ENCODE measurements at regions not wholly inside any gene's neighbourhood (a gene's known extent, or its start where the extent isn't known, plus 50 kb on each side); places are given as distances from the start of the nearest gene placed in this dataset.

- ChIA-PET POLR2A (no interaction called here), CTCF (no interaction called here), RAD21 (ENCODE audit: low non-redundant PET in 1 of 2, low total read pairs in 2 of 2, uncharacterized antibody in 2 of 2, unreplicated experiment in 2 of 2) (no interaction called here)
- Histone ChIP-seq H3K79me2 (ENCODE audit: insufficient read depth, low read length) (no peaks in the 10 kb centered on the region), H3K4me3 (replicated peaks in 1 of 2; ENCODE audit: low read depth in 1 of 2, low read length in 2 of 2) (no peak overlapping the region), H3K9me2 (ENCODE audit: insufficient read depth) (no peaks in the 10 kb centered on the region), H3K9me3 (ENCODE audit: control insufficient read depth in 1 of 2, insufficient read depth in 1 of 2, low read depth in 1 of 2, low read length in 2 of 2) (peaks cover 35 to 48% of the 10 kb centered on the region in 2 experiments; a peak in 3 of 4 replicates), H3K36me3 (ENCODE audit: control insufficient read depth in 1 of 2, insufficient read depth in 2 of 2, low read length in 2 of 2) (no peaks in the 10 kb centered on the region), H4K20me1 (ENCODE audit: insufficient read depth) (no peaks in the 10 kb centered on the region), H3K4me2 (ENCODE audit: low read length) (no peak overlapping the region), H3K27me3 (ENCODE audit: insufficient read depth, low read length) (no peaks in the 10 kb centered on the region), H3K4me1 (ENCODE audit: control insufficient read depth in 1 of 2, insufficient read depth in 2 of 2, low read length in 2 of 2) (no peaks in the 10 kb centered on the region), H3K27ac (ENCODE audit: low read depth, low read length) (no peak overlapping the region), H3K9ac (ENCODE audit: low read length) (no peak overlapping the region), H2AFZ (ENCODE audit: low read depth, low read length, poor library complexity, severe bottlenecking) (no peak overlapping the region)
- ATAC-seq, result no peak
- no peak for TF ChIP-seq JUND (IDR thresholded peaks at IDR 0.05)
- TF ChIP-seq ELF1 (IDR thresholded peaks at IDR 0.05; ENCODE audit: borderline replicate concordance, low read depth), result no peak
- TF ChIP-seq ZFX (IDR thresholded peaks at IDR 0.05), result no peak
- TF ChIP-seq POLR2AphosphoS5 (IDR thresholded peaks at IDR 0.05; ENCODE audit: low read depth, low read length), result no peak
- TF ChIP-seq CTCF (IDR thresholded peaks at IDR 0.05 in 2 of 3, conservative IDR thresholded peaks at IDR 0.05 in 1 of 3; ENCODE audit: borderline replicate concordance in 1 of 3, insufficient read depth in 1 of 3, low read depth in 2 of 3, low read length in 2 of 3), result no peak
- no peak for TF ChIP-seq CBX3 (IDR thresholded peaks at IDR 0.05; ENCODE audit: low read depth)
- TF ChIP-seq SP1 (IDR thresholded peaks at IDR 0.05; ENCODE audit: low read depth), result no peak
- no peak for TF ChIP-seq FOSL1 (IDR thresholded peaks at IDR 0.05; ENCODE audit: low read depth)
- no peak for TF ChIP-seq SRF (IDR thresholded peaks at IDR 0.05; ENCODE audit: low read depth)
- TF ChIP-seq MAX (IDR thresholded peaks at IDR 0.05), result no peak
- TF ChIP-seq REST (IDR thresholded peaks at IDR 0.05; ENCODE audit: low read depth), result no peak
- TF ChIP-seq EGR1 (IDR thresholded peaks at IDR 0.05; ENCODE audit: low read depth), result no peak
- no peak for TF ChIP-seq POLR2A (IDR thresholded peaks at IDR 0.05; ENCODE audit: borderline replicate concordance, extremely low read depth, insufficient read depth, insufficient read length)
- no peak for TF ChIP-seq ZNF274 (IDR thresholded peaks at IDR 0.05; ENCODE audit: low read depth, low read length)
- no peak for TF ChIP-seq EZH2phosphoT487 (IDR thresholded peaks at IDR 0.05; ENCODE audit: borderline replicate concordance)
- TF ChIP-seq TCF7L2 (IDR thresholded peaks at IDR 0.05; ENCODE audit: borderline replicate concordance, extremely low read depth, insufficient read depth, insufficient read length), result no peak
- BruUV-seq (replicated peaks), result no TSS peak
- intact Hi-C loops (cut with micrococcal nuclease), result no loop called here
- no peak for DNase-seq (ENCODE audit: low read depth, low spot score)
Observed at GRCh38 chr10:108037061-108037460, 872.6 kb upstream of the SORCS1 start.

Data from HCT116 (cell line).